Activated CD8-positive, alpha-beta memory T cell treated with anti-CD3 and anti-CD28 coated beads for 1 hour (primary cell): ENCODE measurements at regions not wholly inside any gene's neighbourhood (a gene's known extent, or its start where the extent isn't known, plus 50 kb on each side); places are given as distances from the start of the nearest gene placed in this dataset.

Experiments used
- DNase-seq, 2 donors: peaks; one replicate each; pipeline ENCODE4 v3.0.0-alpha.2; 2020; ENCODE audit warnings: low read depth in 1 of 2; ENCODE audit errors: extremely low read depth in 1 of 2

DNA sequence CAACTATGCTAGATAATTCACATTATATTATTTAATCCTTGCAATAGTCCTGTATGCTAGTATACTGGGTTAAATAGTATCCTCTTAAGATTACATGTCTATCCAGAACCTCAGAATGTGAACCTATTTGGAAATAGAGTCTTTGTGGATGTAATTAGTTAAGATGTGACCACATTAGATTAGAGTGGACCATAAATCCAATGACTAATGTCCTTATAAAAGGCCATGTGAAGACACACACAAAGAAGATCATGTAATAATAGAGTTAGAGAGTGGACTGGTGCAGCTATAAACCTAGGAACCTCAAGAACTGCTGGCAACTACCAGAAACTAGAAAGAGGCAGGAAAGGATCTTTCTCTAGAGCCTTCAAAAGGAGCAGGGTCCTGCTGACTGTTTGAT is 263.6 kb upstream of the PTGER4 start:
- no peak for DNase-seq

DNA sequence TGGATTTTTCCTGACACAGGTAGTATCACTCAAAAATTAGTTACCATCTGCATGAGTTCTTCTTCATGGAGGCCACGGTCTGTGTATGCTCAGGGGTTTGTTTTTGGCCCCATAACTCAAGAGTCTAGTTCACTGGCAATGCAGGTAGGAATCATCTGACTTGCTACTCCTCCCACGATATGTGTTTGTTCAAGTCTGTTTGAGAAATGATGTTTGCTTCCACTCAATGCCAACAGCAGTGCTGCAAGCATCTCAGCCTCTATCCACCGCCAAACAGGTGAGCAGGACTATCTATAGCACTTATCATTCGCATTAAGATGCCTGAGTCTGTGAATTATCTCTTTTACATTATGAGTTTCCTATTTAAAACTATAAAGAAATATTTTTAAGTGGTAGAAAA is 264.8 kb upstream of the PTGER4 start:
- DNase-seq = no peak

DNA sequence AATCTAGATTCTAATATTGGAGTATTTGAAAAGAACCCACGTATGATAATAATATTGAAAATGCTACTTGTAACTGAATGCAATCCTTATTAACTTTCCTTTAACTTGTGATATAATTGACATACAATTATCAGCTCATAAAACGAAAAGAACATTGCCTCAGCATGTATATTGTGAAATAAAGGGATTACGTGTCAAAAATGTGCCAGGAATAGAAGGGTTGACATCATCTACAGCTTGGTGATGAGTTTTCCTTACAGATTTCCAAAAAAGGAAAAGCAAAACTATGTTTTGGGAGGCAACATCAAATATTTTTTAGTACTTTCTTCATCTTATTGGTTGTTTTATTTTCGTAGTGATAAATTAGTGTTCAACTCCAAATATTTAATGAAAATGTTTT is 266.0 kb upstream of the PTGER4 start:
- DNase-seq = no peak

DNA sequence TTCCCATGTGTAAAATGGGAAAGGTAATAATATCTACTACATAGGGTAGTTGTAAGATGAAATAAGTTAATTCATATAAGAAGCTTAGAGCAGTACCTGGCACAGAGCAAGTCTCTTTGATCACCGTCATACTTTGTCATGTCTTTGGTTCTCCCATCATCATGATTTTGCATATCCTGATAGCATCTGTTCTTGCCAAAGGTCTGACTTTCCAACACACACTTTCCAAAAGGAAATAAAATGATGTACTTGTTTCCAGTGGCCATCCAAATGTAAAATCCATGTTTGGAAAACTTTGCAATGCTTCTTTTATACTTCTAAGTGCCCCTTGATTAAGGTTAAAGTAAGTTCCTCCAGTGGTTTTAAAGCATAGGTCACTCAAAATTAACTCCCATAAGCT is 266.9 kb upstream of the PTGER4 start:
- DNase-seq = no peak

DNA sequence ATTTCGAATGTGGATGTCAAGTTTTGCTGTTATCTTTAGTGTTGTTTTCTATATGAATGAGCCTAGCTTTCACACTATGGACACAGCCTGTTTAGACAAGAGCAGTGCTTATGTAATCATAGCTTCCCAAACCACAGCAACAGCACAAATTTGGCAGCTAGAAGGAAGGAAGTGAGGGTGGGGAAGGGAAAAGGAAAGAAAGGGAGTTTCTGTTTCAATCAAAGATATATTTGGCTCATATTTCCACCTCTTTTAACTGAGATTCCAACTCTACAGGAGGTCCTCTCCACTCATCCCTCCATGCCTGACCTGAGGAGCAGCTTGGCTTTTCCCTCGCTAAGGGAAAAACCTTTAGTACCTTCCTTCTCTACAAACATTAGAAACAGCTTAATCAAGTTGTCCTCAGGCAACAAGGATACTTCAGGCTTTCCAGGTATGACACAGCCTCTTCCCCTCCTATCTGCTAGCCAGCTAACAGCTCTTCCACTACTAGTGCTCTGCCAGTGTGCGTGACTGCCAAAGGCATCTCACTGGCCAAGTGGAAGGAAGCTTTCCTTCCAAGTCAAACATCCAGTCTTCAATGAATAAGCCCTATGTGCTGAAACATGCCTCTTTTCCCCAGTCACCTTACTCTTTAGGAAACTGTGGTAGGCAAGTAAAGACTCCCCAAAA is 268.6 kb upstream of the PTGER4 start:
- no peak for DNase-seq

DNA sequence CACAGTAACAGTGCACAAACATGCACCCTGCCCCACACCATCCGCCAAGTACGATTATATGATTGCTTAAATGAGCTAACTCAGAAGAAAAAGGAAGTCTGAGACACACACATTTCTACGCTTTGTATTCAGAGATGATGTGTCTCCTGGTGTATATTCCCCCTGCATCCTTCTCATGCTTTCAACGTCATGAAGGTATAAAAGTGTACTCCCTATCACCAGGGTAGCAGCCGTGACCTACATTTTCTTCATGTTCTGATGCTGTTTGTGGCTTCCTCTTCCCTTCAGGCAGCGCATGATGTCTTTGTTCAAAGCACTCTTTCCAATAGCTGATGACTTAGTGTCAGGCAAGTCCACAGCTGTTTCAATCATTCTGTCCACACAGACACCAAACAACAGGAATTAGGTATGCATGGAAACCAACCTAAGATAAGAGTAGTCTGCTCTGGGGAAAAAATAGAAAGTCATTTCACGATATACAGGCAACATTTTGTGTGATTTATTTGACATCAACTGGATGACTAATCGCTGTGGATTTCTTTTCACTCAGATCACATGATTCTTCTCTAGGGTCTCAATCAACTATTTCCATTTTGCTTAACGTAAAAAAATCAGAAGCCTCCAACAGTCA is 269.4 kb upstream of the PTGER4 start:
- peak; percentile 23 to 60 for DNase-seq

DNA sequence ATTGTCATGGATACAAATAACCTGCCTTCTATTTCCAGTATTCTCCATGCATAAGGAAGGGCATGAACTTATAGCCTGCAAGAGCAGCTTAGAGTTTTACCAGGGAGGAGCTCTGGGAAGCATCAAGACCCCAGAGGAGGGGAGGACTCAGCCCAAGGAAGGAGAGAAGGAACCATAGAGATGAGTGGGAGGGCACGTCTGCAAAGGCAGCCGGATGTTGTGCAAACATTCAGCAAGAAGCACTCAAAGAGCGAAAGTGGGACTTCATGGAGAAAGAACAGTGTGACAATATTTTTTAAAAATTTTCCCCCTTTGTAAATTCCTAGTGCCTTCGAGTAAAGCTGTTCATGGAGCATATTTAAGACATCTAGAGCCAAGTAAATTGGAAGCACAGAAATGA is 270.1 kb upstream of the PTGER4 start:
- DNase-seq = no peak

DNA sequence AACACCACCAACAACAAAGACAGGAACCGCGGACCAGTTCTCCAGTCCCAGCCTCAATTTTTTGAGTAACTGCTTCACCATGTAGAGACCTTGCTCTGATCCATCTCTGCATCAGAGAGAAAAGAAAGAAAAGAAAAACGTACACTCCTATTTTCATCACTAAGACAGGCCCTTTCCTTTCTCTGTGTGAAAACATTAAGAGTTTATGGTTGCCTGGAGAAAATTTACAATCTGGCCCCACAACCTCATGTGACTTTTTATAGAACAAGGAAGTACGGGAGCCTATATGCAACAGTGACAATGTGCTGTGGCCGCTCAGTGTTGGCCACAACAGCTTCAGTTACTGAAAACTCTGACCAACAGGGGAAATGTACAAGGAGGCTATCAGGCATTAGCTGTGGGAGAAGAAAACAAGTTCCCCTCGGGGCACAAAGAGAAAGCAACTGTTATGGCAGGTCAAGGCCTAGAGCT is 272.9 kb upstream of the PTGER4 start:
- DNase-seq = no peak

DNA sequence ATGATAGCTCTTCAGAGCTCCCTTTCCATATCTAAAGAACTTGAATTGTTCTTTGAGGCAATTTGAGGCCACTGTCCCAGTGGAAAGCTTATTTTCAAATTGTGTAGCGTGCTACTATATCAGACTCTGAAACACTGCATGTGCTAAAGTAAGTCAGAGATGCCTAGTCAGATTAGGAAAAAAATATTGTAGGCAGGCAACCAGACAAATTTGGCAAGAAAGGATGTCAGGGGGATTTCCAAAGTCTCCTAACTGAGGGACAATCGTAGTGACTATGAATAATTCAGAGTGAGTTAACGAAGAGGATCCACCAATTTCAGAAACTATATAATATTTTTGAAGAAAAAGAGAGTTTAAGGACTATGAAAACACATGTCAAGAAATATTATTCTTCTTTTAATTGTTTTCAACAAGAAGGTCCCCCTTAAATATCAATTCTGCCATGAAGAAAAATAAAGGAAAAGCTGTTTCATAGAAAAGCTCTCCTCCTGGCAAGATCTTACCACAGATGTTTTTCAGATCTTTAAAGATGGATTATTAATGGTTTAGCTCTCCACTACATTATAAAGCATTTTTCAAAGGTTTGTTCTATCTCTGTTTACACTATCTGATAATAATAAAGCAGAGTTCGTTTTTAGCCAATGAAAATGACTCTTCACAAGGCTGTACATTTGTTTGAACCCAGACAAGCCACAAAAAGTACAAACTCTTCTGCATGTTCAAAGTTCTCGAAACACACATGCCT is 273.5 kb upstream of the PTGER4 start:
- no peak for DNase-seq

DNA sequence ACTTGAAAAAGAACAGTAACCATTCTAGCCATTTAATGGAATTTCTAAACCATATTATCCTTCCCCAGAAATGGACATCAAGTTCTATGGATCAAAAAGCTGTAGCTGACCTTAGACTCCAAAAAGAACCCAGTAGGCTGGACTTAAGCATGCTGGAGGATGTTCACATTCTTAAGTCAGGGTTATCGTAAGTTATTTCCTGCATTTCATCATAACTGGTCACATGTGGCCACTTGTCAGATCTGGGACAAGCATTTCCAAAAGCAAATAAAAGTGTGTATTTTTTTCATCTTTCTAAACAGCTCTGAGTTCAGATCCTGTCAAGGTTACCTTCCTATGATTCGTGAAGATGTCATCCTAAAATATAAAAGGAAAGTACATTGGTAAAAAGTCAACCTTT is 274.5 kb upstream of the PTGER4 start:
- no peak for DNase-seq

DNA sequence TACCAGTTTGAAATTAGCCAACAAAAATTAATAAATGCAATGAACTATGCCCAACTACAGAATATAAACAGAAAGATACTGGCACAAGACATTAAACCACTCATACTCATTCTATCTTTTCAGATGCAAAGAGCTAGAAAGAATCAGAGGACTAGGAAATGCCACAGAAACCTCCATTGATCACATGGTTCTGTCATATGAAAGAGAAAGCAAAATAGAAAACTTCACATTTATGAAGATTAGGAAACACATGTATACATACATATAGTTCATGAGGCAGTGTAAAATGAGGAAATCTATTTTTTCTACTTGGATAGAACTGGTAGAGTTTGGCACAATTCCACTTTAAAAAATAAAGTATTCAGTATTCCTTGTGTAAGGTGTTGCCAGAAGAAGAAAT is 275.1 kb upstream of the PTGER4 start:
- DNase-seq = no peak

DNA sequence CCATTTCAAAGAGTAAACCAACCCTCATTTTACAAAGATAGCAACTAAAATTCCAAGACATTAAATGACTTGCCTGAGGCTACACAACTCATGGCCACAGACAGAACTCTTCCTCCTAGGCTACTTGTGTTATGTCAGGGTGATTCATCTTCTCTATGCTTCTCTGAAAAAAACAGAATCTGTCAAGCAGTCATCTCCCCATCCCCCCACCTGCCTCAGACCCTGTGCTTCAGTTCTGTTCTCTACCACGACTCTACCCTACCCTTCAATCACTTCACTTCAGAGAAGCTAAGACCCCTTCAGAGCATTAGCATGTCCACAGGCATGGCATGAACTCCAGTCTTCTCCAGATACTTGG is 277.7 kb upstream of the PTGER4 start:
- no peak for DNase-seq

DNA sequence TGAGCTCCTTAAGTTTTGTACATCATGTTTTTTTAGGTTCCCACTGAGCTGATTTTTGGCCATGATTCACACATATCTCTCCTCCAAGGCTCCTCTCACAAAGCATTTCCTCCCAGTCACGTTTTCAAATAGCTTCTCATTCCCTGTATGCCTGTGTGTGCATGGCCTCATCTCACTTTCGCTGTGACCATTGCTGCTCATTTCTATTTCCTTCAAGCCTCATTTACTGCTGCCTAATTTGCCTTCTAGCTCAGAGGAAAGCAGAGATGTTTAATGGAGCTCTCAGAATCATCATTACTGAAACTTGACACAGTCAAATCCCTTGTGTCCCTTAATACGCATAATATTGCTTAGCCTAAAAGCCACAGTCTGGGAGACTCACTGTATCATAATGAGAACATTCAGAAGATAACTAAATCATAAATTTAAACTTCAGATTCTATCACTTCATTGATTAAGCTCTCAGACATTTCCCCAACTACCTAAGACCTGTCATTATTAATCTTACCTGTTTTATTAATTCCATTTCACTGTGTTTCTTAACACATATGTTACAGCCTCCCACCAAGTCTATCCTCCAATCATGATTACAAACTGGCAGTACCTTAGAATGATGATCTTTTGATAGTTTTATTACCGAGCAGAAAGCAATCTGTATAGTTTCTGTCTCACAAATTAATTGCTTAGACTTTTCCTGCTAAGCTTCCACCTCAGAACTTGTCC is 278.3 kb upstream of the PTGER4 start:
- no peak for DNase-seq

DNA sequence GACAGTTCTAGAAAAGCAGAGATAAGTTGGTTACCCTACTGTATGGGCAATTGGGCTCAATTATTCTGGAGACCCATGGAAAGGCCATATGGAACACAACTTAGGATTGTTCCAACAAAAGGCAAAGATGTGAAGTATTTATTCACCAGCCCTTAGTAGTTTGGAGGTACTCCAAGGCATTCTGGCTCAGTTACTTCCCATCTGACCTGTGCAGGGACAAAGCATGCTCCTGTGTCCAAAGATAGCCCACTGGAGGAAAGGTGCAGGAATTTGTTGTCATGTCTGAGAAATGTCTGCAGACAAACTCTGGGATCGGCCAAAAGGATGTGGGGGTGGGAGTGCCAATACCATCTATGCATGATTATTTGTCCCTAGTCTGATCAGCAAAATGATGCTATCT is 279.5 kb upstream of the PTGER4 start:
- DNase-seq = no peak

DNA sequence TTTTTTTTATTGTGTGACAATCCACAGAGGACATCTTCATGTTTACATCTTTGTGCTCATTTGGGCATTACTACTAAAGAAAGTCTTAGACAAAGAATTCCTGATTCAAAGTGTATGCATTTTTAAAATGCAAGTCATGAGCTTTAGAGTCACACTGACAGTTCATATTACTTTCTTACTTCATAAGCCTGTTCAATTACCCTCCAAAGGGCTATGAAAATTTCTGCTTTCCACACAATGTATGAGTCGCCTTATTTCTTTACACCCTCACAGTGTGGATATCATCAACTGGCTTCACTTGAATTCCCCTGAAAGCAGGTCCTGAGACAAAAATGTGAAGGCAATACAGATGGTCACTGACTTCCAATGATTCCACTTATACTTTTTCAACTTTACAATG is 280.4 kb upstream of the PTGER4 start:
- DNase-seq = no peak

DNA sequence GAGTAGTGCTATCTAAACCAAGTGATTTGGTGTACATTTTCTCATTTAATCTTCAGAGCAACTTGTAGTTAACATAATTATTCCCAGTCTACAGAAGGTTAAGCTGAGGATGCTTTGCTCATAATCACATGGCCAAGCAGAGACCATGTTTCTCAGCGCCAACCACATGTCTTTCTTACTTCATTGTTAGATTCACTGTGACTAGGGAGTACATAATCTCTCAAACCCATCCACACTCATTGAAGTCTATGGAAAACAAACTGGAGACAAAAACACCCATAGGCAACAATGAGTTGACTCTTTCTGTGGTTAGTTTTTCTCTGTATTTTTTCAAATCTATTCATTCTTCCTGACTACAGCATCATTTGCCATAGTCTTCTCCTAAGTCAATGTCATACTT is 281.7 kb upstream of the PTGER4 start:
- DNase-seq = no peak

DNA sequence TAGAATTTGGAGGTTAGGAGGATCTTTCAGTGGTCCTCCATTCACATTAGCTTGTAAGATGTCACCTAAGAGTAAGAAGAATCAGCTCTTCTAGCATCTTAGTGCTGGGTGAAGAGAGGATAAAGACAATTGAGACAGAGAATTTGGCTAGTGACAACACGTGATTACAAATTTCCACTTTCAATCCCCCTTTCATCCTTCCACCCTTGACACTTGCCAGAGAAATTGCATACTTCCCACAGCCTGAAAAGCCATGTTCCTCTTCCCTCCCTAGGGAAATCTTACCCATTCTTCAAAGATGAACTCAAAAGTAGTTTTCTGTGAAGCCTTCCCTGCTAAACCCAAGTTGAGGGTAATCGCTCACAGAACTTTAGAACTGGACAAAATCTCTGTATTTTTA is 282.6 kb upstream of the PTGER4 start:
- no peak for DNase-seq

DNA sequence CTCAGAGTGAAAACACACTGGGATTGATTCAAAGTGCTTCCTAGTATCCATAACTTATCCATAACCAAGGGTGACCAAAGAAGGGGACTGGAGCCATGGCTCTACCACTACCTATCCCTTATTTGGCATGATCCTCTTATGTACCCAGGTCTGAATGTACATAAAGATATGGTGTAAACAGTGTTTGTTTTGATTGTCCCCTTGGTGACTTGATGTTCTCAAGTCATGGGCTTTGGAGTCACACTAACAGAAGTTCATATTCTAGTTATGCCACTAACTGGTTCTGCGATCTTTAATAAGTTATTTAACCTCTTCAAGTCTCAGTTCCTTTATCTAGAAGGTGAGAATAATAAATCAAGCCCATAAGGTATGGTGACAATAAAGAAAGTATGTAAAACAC is 283.4 kb upstream of the PTGER4 start:
- no peak for DNase-seq

DNA sequence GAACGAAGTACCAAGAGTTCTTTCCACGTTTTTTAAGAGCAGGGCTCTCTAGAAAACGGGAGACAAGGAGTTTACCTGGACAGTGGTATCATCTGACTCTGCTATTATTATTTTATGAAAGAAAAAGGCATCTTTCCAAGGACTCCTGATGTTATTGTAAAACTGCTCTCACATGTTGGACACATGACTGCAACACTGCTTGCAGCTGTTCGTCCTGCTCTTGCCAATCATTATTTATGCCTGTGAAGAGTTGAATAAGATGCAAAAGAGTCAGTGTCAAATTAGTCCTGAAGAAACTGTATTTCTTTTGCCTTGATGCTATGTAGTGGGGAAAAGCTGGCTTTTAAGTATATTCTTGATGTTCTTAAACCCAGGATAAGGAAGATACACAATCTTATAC is 284.5 kb upstream of the PTGER4 start:
- no peak for DNase-seq

DNA sequence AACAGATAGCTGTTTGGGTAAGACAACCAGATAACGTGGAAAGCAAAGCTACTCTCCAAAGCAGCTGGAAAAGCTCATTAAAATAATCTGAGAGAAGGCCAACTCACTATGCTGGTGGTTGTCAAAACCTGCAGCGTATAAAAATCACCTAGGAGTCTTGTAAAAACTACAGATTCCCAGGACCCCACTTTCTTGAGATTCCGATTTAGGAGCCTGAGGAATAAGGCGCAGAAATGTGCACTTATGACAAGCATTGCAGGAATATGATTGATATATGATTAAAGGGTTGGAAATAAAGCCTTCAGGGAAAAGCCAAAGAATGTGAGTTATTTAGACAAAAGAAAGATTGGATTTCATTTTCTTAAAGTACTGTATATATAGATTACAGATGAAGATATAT is 285.0 kb upstream of the PTGER4 start:
- DNase-seq = no peak

DNA sequence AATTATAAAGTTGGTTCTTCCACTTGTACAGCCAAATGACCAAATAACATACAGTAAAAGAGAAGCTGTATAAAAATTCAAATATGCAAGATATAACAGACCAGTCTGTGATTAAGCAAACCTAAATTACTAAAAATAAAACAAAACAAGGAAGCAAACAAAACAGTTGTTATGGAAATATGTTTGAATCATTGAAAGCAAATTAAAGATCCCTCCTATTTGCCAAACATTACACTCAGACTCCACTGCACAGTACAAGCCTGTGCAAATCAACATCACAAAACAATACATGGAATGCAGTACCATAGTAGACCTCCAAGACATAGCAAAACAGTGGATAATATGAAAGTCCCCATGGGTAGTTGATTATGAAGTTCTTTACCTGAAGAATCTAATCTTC is 288.1 kb upstream of the PTGER4 start:
- DNase-seq = no peak
